ENCODE measurements at regions not wholly inside any gene's neighbourhood (a gene's known extent, or its start where the extent isn't known, plus 50 kb on each side); places are given as distances from the start of the nearest gene placed in this dataset.
"Not testable (repeated sequence)": the region's sequence is repeated elsewhere in the genome, so short reads cannot be mapped to it uniquely, and the experiment has no call there.

GRCh38 chr12:131395971-131396573 is 314.8 kb upstream of the SFSWAP start:
- H3K27me3 ChIP-seq: no peaks in the 10 kb centered on the region
- intact Hi-C loops (cut with DNase I; ENCODE audit: low total_unique reads): no loop called here
- H3K27ac ChIP-seq: no peak overlapping the region
- no peak for DNase-seq
- H3K36me3 ChIP-seq: no peaks in the 10 kb centered on the region
- no peak overlapping the region for H3K4me3 ChIP-seq
- in situ Hi-C loops (cut with MboI; ENCODE audit: low sequenced_read_pairs in 4 of 4): no loop called here
- no peaks in the 10 kb centered on the region for H3K4me1 ChIP-seq
- no peak for TF ChIP-seq CTCF (IDR thresholded peaks at IDR 0.05 in 4 of 5, conservative IDR thresholded peaks at IDR 0.05 in 1 of 5)
- TF ChIP-seq POLR2A (IDR thresholded peaks at IDR 0.05): no peak
- H3K9me3 ChIP-seq: no peaks in the 10 kb centered on the region
- no peak for ATAC-seq

GRCh38 chr12:131397493-131398181 is 313.3 kb upstream of the SFSWAP start:
- no peak for ATAC-seq
- Histone ChIP-seq H3K4me3 (no peak overlapping the region), H3K4me1 (no peaks in the 10 kb centered on the region), H3K27me3 (no peaks in the 10 kb centered on the region), H3K27ac (no peak overlapping the region), H3K9me3 (no peaks in the 10 kb centered on the region), H3K36me3 (no peaks in the 10 kb centered on the region)
- TF ChIP-seq POLR2A (IDR thresholded peaks at IDR 0.05) (no peak), CTCF (IDR thresholded peaks at IDR 0.05 in 4 of 5, conservative IDR thresholded peaks at IDR 0.05 in 1 of 5) (no peak)
- in situ Hi-C loops (cut with MboI; ENCODE audit: low sequenced_read_pairs in 4 of 4) (no loop called here), intact Hi-C loops (cut with DNase I; ENCODE audit: low total_unique reads) (no loop called here)
- DNase-seq: no peak

- Histone ChIP-seq H3K4me3 (no peak overlapping the region), H3K27ac (no peak overlapping the region), H3K9me3 (no peaks in the 10 kb centered on the region), H3K27me3 (no peaks in the 10 kb centered on the region), H3K4me1 (no peaks in the 10 kb centered on the region), H3K36me3 (no peaks in the 10 kb centered on the region)
- TF ChIP-seq POLR2A (IDR thresholded peaks at IDR 0.05) (no peak), CTCF (IDR thresholded peaks at IDR 0.05 in 4 of 5, conservative IDR thresholded peaks at IDR 0.05 in 1 of 5) (no peak)
- in situ Hi-C loops (cut with MboI; ENCODE audit: low sequenced_read_pairs in 4 of 4) (no loop called here), intact Hi-C loops (cut with DNase I; ENCODE audit: low total_unique reads) (no loop called here)
- no peak for ATAC-seq
- DNase-seq: no peak
These were observed 311.9 kb upstream of the SFSWAP start for GRCh38 chr12:131399000-131399399.

- H3K27ac ChIP-seq; in situ Hi-C loops (cut with MboI; ENCODE audit: low sequenced_read_pairs in 4 of 4); H3K4me1 ChIP-seq; H3K27me3 ChIP-seq; ATAC-seq; intact Hi-C loops (cut with DNase I; ENCODE audit: low total_unique reads); DNase-seq; H3K36me3 ChIP-seq; H3K4me3 ChIP-seq; H3K9me3 ChIP-seq: not testable (repeated sequence)
These were observed 310.1 kb upstream of the SFSWAP start for GRCh38 chr12:131400668-131401294.

- H3K36me3 ChIP-seq; H3K4me3 ChIP-seq; DNase-seq; H3K4me1 ChIP-seq; H3K27me3 ChIP-seq; in situ Hi-C loops (cut with MboI; ENCODE audit: low sequenced_read_pairs in 4 of 4); H3K27ac ChIP-seq; intact Hi-C loops (cut with DNase I; ENCODE audit: low total_unique reads); H3K9me3 ChIP-seq: not testable (repeated sequence)
- peak; percentile 72 to 78 for ATAC-seq
These were observed 308.8 kb upstream of the SFSWAP start for GRCh38 chr12:131401907-131402633.

All from gastrocnemius medialis (tissue), 4 donors.